ENCODE measurements at regions not wholly inside any gene's neighbourhood (a gene's known extent, or its start where the extent isn't known, plus 50 kb on each side); places are given as distances from the start of the nearest gene placed in this dataset.

DNA sequence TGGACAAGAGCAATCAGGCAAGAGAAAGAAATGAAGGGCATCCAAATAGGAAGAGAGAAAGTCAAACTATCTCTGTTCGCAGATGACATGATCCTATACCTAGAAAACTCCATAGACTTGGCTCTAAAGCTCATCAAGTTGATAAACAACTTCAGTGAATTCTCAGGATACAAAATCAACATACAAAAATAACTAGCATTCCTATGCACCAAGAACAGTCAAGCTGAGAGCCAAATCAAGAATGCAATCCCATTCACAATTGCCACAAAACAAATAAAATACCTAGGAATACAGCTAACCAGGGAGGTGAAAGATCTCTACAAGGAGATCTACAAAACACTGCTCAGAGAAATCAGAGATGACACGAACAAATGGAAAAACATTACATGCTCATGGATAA lies 417.5 kb upstream of the ATP2B1 start:
- TF ChIP-seq, protein P1, sequence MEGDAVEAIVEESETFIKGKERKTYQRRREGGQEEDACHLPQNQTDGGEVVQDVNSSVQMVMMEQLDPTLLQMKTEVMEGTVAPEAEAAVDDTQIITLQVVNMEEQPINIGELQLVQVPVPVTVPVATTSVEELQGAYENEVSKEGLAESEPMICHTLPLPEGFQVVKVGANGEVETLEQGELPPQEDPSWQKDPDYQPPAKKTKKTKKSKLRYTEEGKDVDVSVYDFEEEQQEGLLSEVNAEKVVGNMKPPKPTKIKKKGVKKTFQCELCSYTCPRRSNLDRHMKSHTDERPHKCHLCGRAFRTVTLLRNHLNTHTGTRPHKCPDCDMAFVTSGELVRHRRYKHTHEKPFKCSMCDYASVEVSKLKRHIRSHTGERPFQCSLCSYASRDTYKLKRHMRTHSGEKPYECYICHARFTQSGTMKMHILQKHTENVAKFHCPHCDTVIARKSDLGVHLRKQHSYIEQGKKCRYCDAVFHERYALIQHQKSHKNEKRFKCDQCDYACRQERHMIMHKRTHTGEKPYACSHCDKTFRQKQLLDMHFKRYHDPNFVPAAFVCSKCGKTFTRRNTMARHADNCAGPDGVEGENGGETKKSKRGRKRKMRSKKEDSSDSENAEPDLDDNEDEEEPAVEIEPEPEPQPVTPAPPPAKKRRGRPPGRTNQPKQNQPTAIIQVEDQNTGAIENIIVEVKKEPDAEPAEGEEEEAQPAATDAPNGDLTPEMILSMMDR (IDR thresholded peaks at IDR 0.05): no peak
- TF ChIP-seq POLR2A (IDR thresholded peaks at IDR 0.05): no peak
- DNase-seq (ENCODE audit: low spot score in 2 of 2): no peak
- 92 to 97% methylated on average over 2 of the region's 2 CpGs for WGBS, 2 donors
- intact Hi-C loops (cut with DNase I; ENCODE audit: low total_unique reads): no loop called here
- H3K4me3 ChIP-seq (ENCODE audit: low read depth, poor library complexity, severe bottlenecking): no peak overlapping the region

GRCh38 chr12:90124914-90125313 lies 416.3 kb upstream of the ATP2B1 start:
- 91 to 92% methylated on average over 7 of the region's 7 CpGs for WGBS, 2 donors
- no peak overlapping the region for H3K4me3 ChIP-seq (ENCODE audit: low read depth, poor library complexity, severe bottlenecking)
- DNase-seq (ENCODE audit: low spot score in 2 of 2): no peak
- TF ChIP-seq, protein P1 (IDR thresholded peaks at IDR 0.05): no peak
- TF ChIP-seq POLR2A (IDR thresholded peaks at IDR 0.05): no peak
- intact Hi-C loops (cut with DNase I; ENCODE audit: low total_unique reads): no loop called here

DNA sequence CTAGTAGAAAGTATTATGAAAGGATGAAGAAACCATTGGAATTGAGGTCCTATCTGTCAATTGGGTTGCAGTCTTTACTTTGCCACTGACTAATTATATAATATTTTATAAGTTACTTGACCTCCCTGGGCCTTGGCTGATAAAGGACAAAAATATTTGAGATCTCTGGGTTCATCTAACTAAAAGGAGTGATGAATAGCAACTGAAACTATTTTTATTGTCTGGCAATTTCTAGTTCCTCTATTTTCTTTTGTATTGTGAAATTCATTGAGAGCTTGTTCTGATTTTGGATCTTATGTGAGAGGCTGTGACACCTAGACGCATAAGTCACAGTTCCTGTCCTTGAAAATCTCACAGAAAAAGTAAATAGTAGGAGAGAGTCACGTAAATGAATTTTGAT lies 415.7 kb upstream of the ATP2B1 start:
- 88 to 91% methylated on average over 2 of the region's 2 CpGs for WGBS, 2 donors
- intact Hi-C loops (cut with DNase I; ENCODE audit: low total_unique reads): no loop called here
- H3K4me3 ChIP-seq (ENCODE audit: low read depth, poor library complexity, severe bottlenecking): no peak overlapping the region
- TF ChIP-seq, protein P1 (IDR thresholded peaks at IDR 0.05): no peak
- no peak for TF ChIP-seq POLR2A (IDR thresholded peaks at IDR 0.05)
- no peak for DNase-seq (ENCODE audit: low spot score in 2 of 2)

DNA sequence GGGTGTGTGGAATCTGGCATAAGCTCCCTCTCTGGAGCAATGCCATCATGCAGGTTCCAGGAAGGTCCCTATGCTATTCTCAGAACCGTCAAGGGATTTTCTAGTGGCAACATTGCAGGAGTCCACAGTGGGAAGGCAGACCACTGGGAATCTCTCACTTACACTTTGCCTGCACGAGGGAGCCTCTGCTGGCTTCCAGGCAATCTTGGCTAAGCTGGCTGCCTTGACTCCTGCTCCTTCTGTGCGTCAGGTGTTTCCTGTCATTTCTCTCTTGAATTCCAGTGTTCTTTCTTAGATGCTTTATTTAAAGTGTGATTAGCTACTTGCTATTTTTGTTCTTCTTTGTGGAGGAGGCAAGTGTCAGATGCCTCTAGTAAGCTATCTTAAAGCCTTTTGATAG lies 414.0 kb upstream of the ATP2B1 start:
- intact Hi-C loops (cut with DNase I; ENCODE audit: low total_unique reads): no loop called here
- DNase-seq (ENCODE audit: low spot score in 2 of 2): no peak
- no peak overlapping the region for H3K4me3 ChIP-seq (ENCODE audit: low read depth, poor library complexity, severe bottlenecking)
- WGBS, 2 donors: 55% methylated on average over 3 of the region's 3 CpGs
- TF ChIP-seq, protein P1 (IDR thresholded peaks at IDR 0.05): no peak
- TF ChIP-seq POLR2A (IDR thresholded peaks at IDR 0.05): no peak

- no peak overlapping the region for H3K4me3 ChIP-seq (ENCODE audit: low read depth, poor library complexity, severe bottlenecking)
- intact Hi-C loops (cut with DNase I; ENCODE audit: low total_unique reads): no loop called here
- TF ChIP-seq, protein P1 (IDR thresholded peaks at IDR 0.05): no peak
- no peak for TF ChIP-seq POLR2A (IDR thresholded peaks at IDR 0.05)
- no peak for DNase-seq (ENCODE audit: low spot score in 2 of 2)
Measured at GRCh38 chr12:90120627-90121026, 412.0 kb upstream of the ATP2B1 start.

DNA sequence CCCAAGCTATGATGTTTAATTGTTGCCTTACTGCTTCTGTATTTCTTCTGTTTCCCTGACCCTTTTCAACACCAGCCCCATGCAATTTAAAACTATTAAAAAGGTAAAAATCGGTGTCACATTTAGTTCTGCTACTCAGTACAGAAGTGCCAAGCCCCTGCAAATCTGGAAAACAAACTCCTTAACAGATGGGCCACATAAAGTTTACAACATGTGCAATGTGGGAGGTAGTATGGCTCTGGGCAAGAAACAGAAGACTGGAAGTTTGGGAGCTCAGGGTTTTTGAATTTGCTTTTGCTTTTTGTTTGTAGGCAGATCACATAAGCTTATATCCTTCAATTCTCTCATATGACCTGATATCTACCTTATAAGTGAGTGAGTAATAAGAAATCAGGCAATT lies 404.0 kb upstream of the ATP2B1 start:
- intact Hi-C loops (cut with DNase I; ENCODE audit: low total_unique reads): no loop called here
- no peak for DNase-seq (ENCODE audit: low spot score in 2 of 2)
- 44 to 49% methylated on average over 1 of the region's 1 CpG for WGBS, 2 donors
- H3K4me3 ChIP-seq (ENCODE audit: low read depth, poor library complexity, severe bottlenecking): no peak overlapping the region
- no peak for TF ChIP-seq POLR2A (IDR thresholded peaks at IDR 0.05)
- TF ChIP-seq, protein P1 (IDR thresholded peaks at IDR 0.05): no peak
